H1 (cell line): ENCODE measurements at regions not wholly inside any gene's neighbourhood (a gene's known extent, or its start where the extent isn't known, plus 50 kb on each side); places are given as distances from the start of the nearest gene placed in this dataset.

Experiments
- CTCF ChIA-PET: fragments of 300-600 bp; sonication (Branson Sonifier 250); formaldehyde crosslinking; loops from one replicate; lab custom pipeline; 2021; ENCODE audit not compliant: partially characterized antibody; lab: Charles Lee
- POLR2A ChIA-PET: fragments of 300-600 bp; sonication (Branson Sonifier 250); formaldehyde crosslinking; loops from one replicate; lab custom pipeline; 2021; ENCODE audit warnings: inconsistent platforms; ENCODE audit not compliant: partially characterized antibody; lab: Charles Lee
- DNase-seq, 2 experiments: peaks; one replicate each; pipeline versions ENCODE4 v3.0.0 to v3.0.0-alpha.2; 2010 to 2022; ENCODE audit warnings: low spot score in 2 of 2, low read depth in 1 of 2, mixed read lengths in 1 of 2
- FAIRE-seq: peaks from 2 replicates; lab custom pipeline; 2011; peaks lifted over from hg19 to GRCh38; lab: Jason Lieb, UNC
- H2AFZ ChIP-seq: 2 replicates; pipeline ENCODE4 v1.8.1; 2012; ENCODE audit warnings: low read length, inconsistent platforms
- H2AK5ac ChIP-seq: 2 replicates; pipeline ENCODE4 v1.6.1; 2013; ENCODE audit warnings: low read depth, low read length
- H2BK120ac ChIP-seq: replicated peaks from 2 replicates; pipeline ENCODE3; 2013; ENCODE audit warnings: low read depth, low read length, inconsistent platforms
- H2BK12ac ChIP-seq: 2 replicates; pipeline ENCODE4 v1.6.1; 2013; ENCODE audit warnings: low read depth, low read length
- H2BK15ac ChIP-seq: 2 replicates; pipeline ENCODE4 v1.6.1; 2013; ENCODE audit warnings: low read length
- H2BK20ac ChIP-seq: 2 replicates; pipeline ENCODE4 v1.6.1; 2013; ENCODE audit warnings: low read length
- H2BK5ac ChIP-seq: 2 replicates; pipeline ENCODE4 v1.6.1; 2013; ENCODE audit warnings: low read depth, low read length
- H3K14ac ChIP-seq: 2 replicates; pipeline ENCODE4 v1.6.1; 2013; ENCODE audit warnings: inconsistent platforms; ENCODE audit not compliant: insufficient read length
- H3K18ac ChIP-seq: 2 replicates; pipeline ENCODE4 v1.6.1; 2013; ENCODE audit warnings: low read length; ENCODE audit errors: extremely low read depth
- H3K23ac ChIP-seq: 2 replicates; pipeline ENCODE4 v1.6.1; 2013; ENCODE audit warnings: inconsistent platforms; ENCODE audit not compliant: insufficient read length
- H3K23me2 ChIP-seq: 2 replicates; pipeline ENCODE4 v1.6.1; 2013; ENCODE audit warnings: low read depth, low read length
- H3K27ac ChIP-seq: 2 replicates; pipeline ENCODE4 v1.6.1; 2011; ENCODE audit warnings: low read depth, low read length, inconsistent platforms
- H3K27me3 ChIP-seq, 4 experiments: replicated peaks in 1 of 4; 1 replicate in 1 of 4; 2 replicates in 3 of 4; pipeline versions ENCODE4 v1.6.1 to v1.8.1; 2011 to 2013; ENCODE audit warnings: low read length in 3 of 4, mild to moderate bottlenecking in 3 of 4, inconsistent platforms in 2 of 4, mixed read lengths in 2 of 4, moderate library complexity in 1 of 4; ENCODE audit not compliant: control insufficient read depth in 3 of 4, insufficient read depth in 3 of 4; ENCODE audit errors: extremely low read depth in 1 of 4
- H3K36me3 ChIP-seq, 4 experiments: 2 replicates each; pipeline versions ENCODE4 v1.6.1 to v1.8.1; 2011 to 2013; ENCODE audit warnings: mild to moderate bottlenecking in 4 of 4, low read length in 3 of 4, moderate library complexity in 2 of 4, control low read depth in 1 of 4, inconsistent platforms in 1 of 4; ENCODE audit not compliant: insufficient read depth in 4 of 4, control insufficient read depth in 2 of 4
- H3K4ac ChIP-seq: replicated peaks from 2 replicates; pipeline ENCODE3; 2013; ENCODE audit warnings: low read length, low read depth, mixed read lengths, inconsistent platforms; ENCODE audit not compliant: insufficient read length
- H3K4me1 ChIP-seq, 4 experiments: replicated peaks in 1 of 4; 1 replicate in 1 of 4; 2 replicates in 3 of 4; pipeline versions ENCODE4 v1.6.1 to v1.8.1; 2011 to 2013; ENCODE audit warnings: low read length in 3 of 4, inconsistent platforms in 2 of 4, mixed read lengths in 1 of 4; ENCODE audit not compliant: insufficient read depth in 4 of 4, control insufficient read depth in 3 of 4
- H3K4me2 ChIP-seq, 2 experiments: 2 replicates each; pipeline versions ENCODE4 v1.6.1 to v1.8.1; 2011 to 2013; ENCODE audit warnings: low read depth in 2 of 2, low read length in 2 of 2, control low read depth in 1 of 2, inconsistent platforms in 1 of 2, mild to moderate bottlenecking in 1 of 2; ENCODE audit not compliant: insufficient read depth in 1 of 2
- H3K4me3 ChIP-seq, 4 experiments: fragments of 200-600, 300-600 bp in 1 of 4; sonication (generic), shearing (Covaris generic), sonication (Bioruptor Twin) in 1 of 4; 2 replicates each; pipeline versions ENCODE4 v1.5.1 to v1.8.1; 2011 to 2016; ENCODE audit warnings: low read length in 4 of 4, low read depth in 3 of 4, control low read depth in 2 of 4, inconsistent platforms in 2 of 4, mild to moderate bottlenecking in 2 of 4, mixed read lengths in 1 of 4, moderate library complexity in 1 of 4; ENCODE audit not compliant: insufficient read depth in 2 of 4; ENCODE audit errors: extremely low read depth in 1 of 4
- H3K56ac ChIP-seq: replicated peaks from 2 replicates; pipeline ENCODE3; 2013; ENCODE audit warnings: low read depth, mild to moderate bottlenecking, mixed read lengths, low read length, inconsistent platforms; ENCODE audit not compliant: insufficient read length
- H3K79me1 ChIP-seq: 2 replicates; pipeline ENCODE4 v1.6.1; 2013; ENCODE audit warnings: low read depth, low read length, control low read depth
- H3K79me2 ChIP-seq, 2 experiments: 2 replicates each; pipeline versions ENCODE4 v1.6.1 to v1.8.1; 2012 to 2013; ENCODE audit warnings: low read length in 2 of 2, mild to moderate bottlenecking in 2 of 2, inconsistent platforms in 1 of 2; ENCODE audit not compliant: insufficient read depth in 2 of 2, control insufficient read depth in 1 of 2
- H3K9ac ChIP-seq, 4 experiments: replicated peaks in 1 of 4; 1 replicate in 1 of 4; 2 replicates in 3 of 4; pipeline versions ENCODE4 v1.6.1 to v1.8.1; 2011 to 2013; ENCODE audit warnings: low read depth in 3 of 4, low read length in 3 of 4, control low read depth in 2 of 4, mild to moderate bottlenecking in 2 of 4, moderate library complexity in 2 of 4, inconsistent platforms in 1 of 4; ENCODE audit errors: extremely low read depth in 1 of 4
- H3K9me3 ChIP-seq, 2 experiments: 2 replicates each; pipeline versions ENCODE4 v1.6.1 to v1.8.1; 2012 to 2013; ENCODE audit warnings: mild to moderate bottlenecking in 2 of 2, moderate library complexity in 2 of 2, control low read depth in 1 of 2, inconsistent platforms in 1 of 2, low read depth in 1 of 2, low read length in 1 of 2, mixed read lengths in 1 of 2; ENCODE audit not compliant: insufficient read depth in 2 of 2
- H4K20me1 ChIP-seq, 2 experiments: replicated peaks in 1 of 2; 2 replicates each; pipeline versions ENCODE3 to v1.8.1; 2011 to 2013; ENCODE audit warnings: inconsistent platforms in 2 of 2, low read length in 2 of 2, mild to moderate bottlenecking in 1 of 2; ENCODE audit not compliant: insufficient read depth in 2 of 2, control insufficient read depth in 1 of 2
- H4K5ac ChIP-seq: 2 replicates; pipeline ENCODE4 v1.6.1; 2013; ENCODE audit warnings: low read length, low read depth, mixed read lengths, inconsistent platforms; ENCODE audit not compliant: insufficient read length
- H4K8ac ChIP-seq: 2 replicates; pipeline ENCODE4 v1.8.0; 2013; ENCODE audit warnings: mild to moderate bottlenecking, moderate library complexity, low read length, inconsistent platforms; ENCODE audit not compliant: insufficient read depth; ENCODE audit errors: extremely low read depth
- H4K91ac ChIP-seq: replicated peaks from 2 replicates; pipeline ENCODE3; 2013; ENCODE audit warnings: low read length, mixed read lengths, inconsistent platforms; ENCODE audit not compliant: insufficient read length
- ATF2 ChIP-seq: IDR thresholded peaks from 2 replicates; pipeline ENCODE4 v1.6.1; 2012; ENCODE audit warnings: low read length, inconsistent platforms
- BCL11A ChIP-seq, 2 experiments: IDR thresholded peaks; one replicate each; pipeline ENCODE4 v1.6.1; 2011; ENCODE audit warnings: low read depth in 2 of 2, low read length in 2 of 2, mild to moderate bottlenecking in 2 of 2
- BRCA1 ChIP-seq: IDR thresholded peaks from 2 replicates; pipeline ENCODE4 v1.6.1; 2012; ENCODE audit warnings: low read depth, low read length, improper control_type of control experiment
- CBX8 ChIP-seq: fragments of 300-800, 300-1000 bp; sonication (generic); IDR thresholded peaks from 2 replicates; pipeline ENCODE4 v1.7.1; 2016; ENCODE audit warnings: low read depth, low read length, borderline replicate concordance
- CEBPB ChIP-seq: IDR thresholded peaks from 2 replicates; pipeline ENCODE4 v1.6.1; 2012; ENCODE audit warnings: low read depth, low read length
- CHD1 ChIP-seq: IDR thresholded peaks from 2 replicates; pipeline ENCODE4 v1.6.1; 2012; ENCODE audit warnings: low read depth, low read length, improper control_type of control experiment
- CHD2 ChIP-seq: IDR thresholded peaks from 2 replicates; pipeline ENCODE4 v1.6.1; 2012; ENCODE audit warnings: low read length, improper control_type of control experiment
- KDM4A ChIP-seq: IDR thresholded peaks from one replicate; pipeline ENCODE4 v1.7.1; 2012; ENCODE audit warnings: low read depth, mild to moderate bottlenecking, moderate library complexity, low read length, inconsistent platforms; ENCODE audit not compliant: severe bottlenecking
- MAX ChIP-seq: IDR thresholded peaks from 2 replicates; pipeline ENCODE4 v1.6.1; 2012; ENCODE audit warnings: inconsistent platforms
- NRF1 ChIP-seq: IDR thresholded peaks from 2 replicates; pipeline ENCODE4 v1.6.1; 2011; ENCODE audit warnings: mild to moderate bottlenecking, low read depth, low read length, improper control_type of control experiment
- SIRT6 ChIP-seq: IDR thresholded peaks from one replicate; pipeline ENCODE4 v1.7.1; 2012; ENCODE audit warnings: low read length, inconsistent platforms
- TCF12 ChIP-seq: IDR thresholded peaks from 2 replicates; pipeline ENCODE4 v1.6.1; 2011; ENCODE audit warnings: low read depth, mild to moderate bottlenecking, low read length
- TEAD4 ChIP-seq: IDR thresholded peaks from 2 replicates; pipeline ENCODE4 v1.6.1; 2012; ENCODE audit warnings: low read depth, low read length, inconsistent platforms, mixed read lengths
- YY1 ChIP-seq: IDR thresholded peaks from 2 replicates; pipeline ENCODE4 v1.6.1; 2011; ENCODE audit warnings: low read depth, mild to moderate bottlenecking, low read length
- WGBS, 2 experiments: shearing (Covaris generic) in 1 of 2; methylation state at CpG; one replicate each; pipeline versions ENCODE4 v1.1.6 to v1.1.7; 2013 to 2015; ENCODE audit warnings: low lambda C conversion rate in 2 of 2, mixed read lengths in 2 of 2, inconsistent platforms in 1 of 2, low coverage in 1 of 2, missing lambda C conversion rate in 1 of 2; ENCODE audit not compliant: insufficient replicate concordance in 2 of 2, insufficient coverage in 1 of 2, insufficient read length in 1 of 2; ENCODE audit errors: extremely low coverage in 1 of 2, missing lambda C conversion rate in 1 of 2; 5-methylcytosine and 5-hydroxymethylcytosine counted together

GRCh38 chrX:3232262-3232923, 114.1 kb downstream of the MXRA5 start:
- Histone ChIP-seq H4K8ac (no peak overlapping the region), H3K4me1 (no peaks in the 10 kb centered on the region), H3K4me2 (no peak overlapping the region), H4K20me1 (no peaks in the 10 kb centered on the region), H3K79me1 (no peaks in the 10 kb centered on the region), H3K23ac (no peak overlapping the region), H3K4me3 (no peak overlapping the region), H2BK120ac (no peak overlapping the region), H3K9me3 (no peaks in the 10 kb centered on the region), H3K9ac (no peak overlapping the region), H3K36me3 (no peaks in the 10 kb centered on the region), H2AK5ac (no peak overlapping the region), H2BK12ac (no peak overlapping the region), H3K27me3 (no peaks in the 10 kb centered on the region), H3K4ac (no peak overlapping the region), H3K23me2 (no peaks in the 10 kb centered on the region), H3K18ac (no peak overlapping the region), H3K79me2 (no peaks in the 10 kb centered on the region), H2AFZ (no peak overlapping the region), H4K91ac (no peak overlapping the region), H2BK5ac (no peak overlapping the region), H4K5ac (no peak overlapping the region), H2BK15ac (no peak overlapping the region), H3K14ac (no peak overlapping the region), H2BK20ac (no peak overlapping the region), H3K56ac (no peak overlapping the region), H3K27ac (no peak overlapping the region)
- ChIA-PET POLR2A (no interaction called here), CTCF (no interaction called here)
- DNase-seq = no peak
- no peak for FAIRE-seq
- 88% methylated on average over 4 of the region's 4 CpGs; no CpG with 5 or more reads in 1 of the 2 experiments for WGBS, 2 experiments
- TF ChIP-seq NRF1 = no peak
- TF ChIP-seq SIRT6 = no peak
- TF ChIP-seq BCL11A (IDR thresholded peaks at IDR 0.05; ENCODE audit: low read depth in 2 of 2, low read length in 2 of 2) = no peak
- TF ChIP-seq BRCA1 = no peak
- no peak for TF ChIP-seq TEAD4
- no peak for TF ChIP-seq CBX8
- TF ChIP-seq CEBPB = no peak
- no peak for TF ChIP-seq ATF2
- TF ChIP-seq YY1 = no peak
- TF ChIP-seq KDM4A = no peak
- TF ChIP-seq CHD1 = no peak
- no peak for TF ChIP-seq CHD2
- TF ChIP-seq TCF12 = no peak
- TF ChIP-seq MAX = no peak
